Stomach (tissue), 8 donors: ENCODE measurements at regions not wholly inside any gene's neighbourhood (a gene's known extent, or its start where the extent isn't known, plus 50 kb on each side); places are given as distances from the start of the nearest gene placed in this dataset.
"Not testable (repeated sequence)": the region's sequence is repeated elsewhere in the genome, so short reads cannot be mapped to it uniquely, and the experiment has no call there.

ENCODE experiments used
- DNase-seq, 2 donors: peaks; one replicate each; pipeline versions ENCODE4 v3.0.0 to v3.0.0-alpha.2; 2013 to 2019
- H3K27ac ChIP-seq, 5 donors: fragments of 200-600 bp in 4 of 5; sonication (generic) in 4 of 5; one replicate each; pipeline ENCODE4 v1.5.1; 2013 to 2019; ENCODE audit warnings: mild to moderate bottlenecking in 1 of 5, moderate library complexity in 1 of 5
- H3K27me3 ChIP-seq, 3 donors: fragments of 200-600 bp; sonication (generic); one replicate each; pipeline ENCODE4 v1.5.1; 2017 to 2019; ENCODE audit warnings: mixed run types in 1 of 3
- H3K36me3 ChIP-seq, 4 donors: fragments of 200-600 bp; sonication (generic); 1 replicate in 3 of 4; 2 replicates in 1 of 4; pipeline ENCODE4 v1.5.1; 2016 to 2019
- H3K4me1 ChIP-seq, 4 donors: fragments of 200-600 bp; sonication (generic); one replicate each; pipeline ENCODE4 v1.5.1; 2016 to 2019
- H3K4me3 ChIP-seq, 4 donors: fragments of 200-600 bp; sonication (generic) in 3 of 4; one replicate each; pipeline ENCODE4 v1.5.1; 2016 to 2019; ENCODE audit warnings: mild to moderate bottlenecking in 1 of 4
- H3K9me3 ChIP-seq, 4 donors: fragments of 200-600 bp; sonication (generic); one replicate each; pipeline ENCODE4 v1.5.1; 2016 to 2019
- CTCF ChIP-seq, 7 experiments: fragments of 450-650 bp in 4 of 7; fragments of 200-600 bp in 3 of 7; sonication (generic) in 3 of 7; IDR thresholded peaks; one replicate each; pipeline ENCODE4 v1.5.1; 2016 to 2019; ENCODE audit warnings: antibody characterized with exemption in 7 of 7, control low read depth in 2 of 7, mild to moderate bottlenecking in 1 of 7
- EP300 ChIP-seq: sonication (generic); formaldehyde crosslinking; IDR thresholded peaks from one replicate; pipeline ENCODE4 v1.6.1; 2017; ENCODE audit warnings: antibody characterized with exemption
- POLR2A ChIP-seq, 4 donors: fragments of 450-650 bp; IDR thresholded peaks; one replicate each; pipeline ENCODE4 v1.6.1; 2016; ENCODE audit warnings: antibody characterized with exemption in 4 of 4, control low read depth in 2 of 4, mild to moderate bottlenecking in 1 of 4, moderate library complexity in 1 of 4
- POLR2AphosphoS5 ChIP-seq, 3 donors: sonication (generic); formaldehyde crosslinking; IDR thresholded peaks; one replicate each; pipeline ENCODE4 v1.6.1; 2016; ENCODE audit warnings: antibody characterized with exemption in 3 of 3
- WGBS, 5 donors: extraction: QIAGEN DNeasy Blood & Tissue Kit in 3 of 5; methylation state at CpG; one replicate each; pipeline versions ENCODE4 v1.1.5 to v1.1.7; 2013 to 2018; 5-methylcytosine and 5-hydroxymethylcytosine counted together
- intact Hi-C: fragments of 100-400 bp; cut with DNase I; formaldehyde crosslinking; loops from one replicate; pipeline ENCODE4 v1.15.1; 2023; ENCODE audit warnings: low total_unique reads
- donor health status: healthy with polysubstance abuse.
- donor health status: Bipolar disorder and iron deficiency.
- donor health status: healthy.

- Histone ChIP-seq H3K27ac (no peak overlapping the region), H3K4me3 (no peak overlapping the region), H3K9me3 (peaks cover 0 to 22% (median 6%) of the 10 kb centered on the region in 4 donors), H3K27me3 (no peaks in the 10 kb centered on the region), H3K36me3 (no peaks in the 10 kb centered on the region), H3K4me1 (no peaks in the 10 kb centered on the region)
- TF ChIP-seq POLR2AphosphoS5 (IDR thresholded peaks at IDR 0.05) (no peak), POLR2A (IDR thresholded peaks at IDR 0.05) (no peak), EP300 (no peak), CTCF (IDR thresholded peaks at IDR 0.05) (no peak)
- intact Hi-C loops: no loop called here
- DNase-seq: no peak
- 94 to 96% (median 96%) methylated on average over 3 of the region's 3 CpGs for WGBS, 5 donors
Measured at GRCh38 chr5:29485333-29485732, 1708.2 kb upstream of the CDH6 start.

- TF ChIP-seq POLR2AphosphoS5 (IDR thresholded peaks at IDR 0.05): no peak
- no peak for TF ChIP-seq POLR2A (IDR thresholded peaks at IDR 0.05)
- no peak for TF ChIP-seq EP300
- TF ChIP-seq CTCF (IDR thresholded peaks at IDR 0.05): no peak
- Histone ChIP-seq H3K9me3 (peaks cover 0 to 3% (median 0%) of the 10 kb centered on the region in 4 donors), H3K27ac (no peak overlapping the region), H3K27me3 (no peaks in the 10 kb centered on the region), H3K36me3 (no peaks in the 10 kb centered on the region), H3K4me3 (no peak overlapping the region), H3K4me1 (no peaks in the 10 kb centered on the region)
- no peak for DNase-seq
- 33 to 55% (median 39%) methylated on average over 1 of the region's 1 CpG for WGBS, 5 donors
- intact Hi-C loops: no loop called here
Measured at GRCh38 chr5:29469581-29469980, 1723.9 kb upstream of the CDH6 start.

- no peak for TF ChIP-seq CTCF (IDR thresholded peaks at IDR 0.05)
- TF ChIP-seq EP300: no peak
- no peak for TF ChIP-seq POLR2A (IDR thresholded peaks at IDR 0.05)
- TF ChIP-seq POLR2AphosphoS5 (IDR thresholded peaks at IDR 0.05): no peak
- peak in 1 of 2 donors; percentile 51 for DNase-seq
- 59 to 72% (median 67%) methylated on average over 5 of the region's 5 CpGs for WGBS, 5 donors
- Histone ChIP-seq H3K4me1 (no peaks in the 10 kb centered on the region), H3K36me3 (no peaks in the 10 kb centered on the region), H3K9me3 (peaks cover 0 to 2% (median 0%) of the 10 kb centered on the region in 4 donors), H3K27ac (no peak overlapping the region), H3K27me3 (no peaks in the 10 kb centered on the region), H3K4me3 (no peak overlapping the region)
- intact Hi-C loops: no loop called here
Measured at GRCh38 chr5:29462241-29462640, 1731.2 kb upstream of the CDH6 start.

- Histone ChIP-seq H3K9me3 (peaks cover 0 to 2% (median 0%) of the 10 kb centered on the region in 4 donors), H3K27ac (no peak overlapping the region), H3K36me3 (no peaks in the 10 kb centered on the region), H3K4me1 (no peaks in the 10 kb centered on the region), H3K4me3 (no peak overlapping the region), H3K27me3 (no peaks in the 10 kb centered on the region)
- no peak for DNase-seq
- intact Hi-C loops: no loop called here
- TF ChIP-seq CTCF (IDR thresholded peaks at IDR 0.05) (no peak), EP300 (no peak), POLR2A (IDR thresholded peaks at IDR 0.05) (no peak), POLR2AphosphoS5 (IDR thresholded peaks at IDR 0.05) (no peak)
- 64 to 74% (median 69%) methylated on average over 4 of the region's 4 CpGs for WGBS, 5 donors
Measured at GRCh38 chr5:29460971-29461559, 1732.4 kb upstream of the CDH6 start.

GRCh38 chr5:29451004-29451403 is 1742.5 kb upstream of the CDH6 start:
- H3K4me3 ChIP-seq, intact Hi-C loops, H3K36me3 ChIP-seq, DNase-seq, H3K27ac ChIP-seq, H3K4me1 ChIP-seq, H3K9me3 ChIP-seq, H3K27me3 ChIP-seq: not testable (repeated sequence)
- 72 to 94% (median 86%) methylated on average over 1 of the region's 1 CpG for WGBS, 5 donors
